HG03565 (cell line): ENCODE measurements at regions not wholly inside any gene's neighbourhood (a gene's known extent, or its start where the extent isn't known, plus 50 kb on each side); places are given as distances from the start of the nearest gene placed in this dataset.

Experiments
- ATAC-seq: cut with Tn5 transposase; IDR thresholded peaks from one replicate; pipeline ENCODE4 v1.9.1; 2021; ENCODE audit warnings: mild to moderate bottlenecking, moderate library complexity; ENCODE audit not compliant: unreplicated experiment

- no peak for ATAC-seq
These were observed 172.9 kb upstream of the LRIG3 start for GRCh38 chr12:59093073-59093772.

GRCh38 chr12:59088673-59089072 lies 168.4 kb upstream of the LRIG3 start:
- ATAC-seq = no peak

- ATAC-seq = no peak
These were observed 167.4 kb upstream of the LRIG3 start for GRCh38 chr12:59087691-59088090.

- ATAC-seq = no peak
These were observed 166.9 kb upstream of the LRIG3 start for GRCh38 chr12:59087077-59087673.

GRCh38 chr12:59086126-59086525 lies 165.8 kb upstream of the LRIG3 start:
- no peak for ATAC-seq

GRCh38 chr12:59085690-59086089 lies 165.4 kb upstream of the LRIG3 start:
- no peak for ATAC-seq

- no peak for ATAC-seq
These were observed 164.4 kb upstream of the LRIG3 start for GRCh38 chr12:59084511-59085375.

- no peak for ATAC-seq
These were observed 162.6 kb upstream of the LRIG3 start for GRCh38 chr12:59082952-59083351.

- ATAC-seq = no peak
These were observed 159.8 kb upstream of the LRIG3 start for GRCh38 chr12:59080101-59080500.

GRCh38 chr12:59079472-59079871 lies 159.2 kb upstream of the LRIG3 start:
- no peak for ATAC-seq

GRCh38 chr12:59079002-59079401 lies 158.7 kb upstream of the LRIG3 start:
- ATAC-seq = no peak

GRCh38 chr12:59077575-59078426 lies 157.5 kb upstream of the LRIG3 start:
- ATAC-seq = no peak

GRCh38 chr12:59077153-59077552 lies 156.8 kb upstream of the LRIG3 start:
- ATAC-seq = no peak

GRCh38 chr12:59076622-59077021 lies 156.3 kb upstream of the LRIG3 start:
- no peak for ATAC-seq

- ATAC-seq = no peak
These were observed 155.7 kb upstream of the LRIG3 start for GRCh38 chr12:59075968-59076490.

- no peak for ATAC-seq
These were observed 154.8 kb upstream of the LRIG3 start for GRCh38 chr12:59075141-59075540.

- ATAC-seq = no peak
These were observed 150.1 kb upstream of the LRIG3 start for GRCh38 chr12:59070322-59070933.

- no peak for ATAC-seq
These were observed 149.2 kb upstream of the LRIG3 start for GRCh38 chr12:59069516-59069915.

GRCh38 chr12:59068436-59068835 lies 148.1 kb upstream of the LRIG3 start:
- ATAC-seq = no peak

- peak; percentile 77 for ATAC-seq
These were observed 146.8 kb upstream of the LRIG3 start for GRCh38 chr12:59067083-59067482.
